IMR-90 (cell line): ENCODE measurements at regions not wholly inside any gene's neighbourhood (a gene's known extent, or its start where the extent isn't known, plus 50 kb on each side); places are given as distances from the start of the nearest gene placed in this dataset.

Experiments used
- ATAC-seq: fragments of 200-7000 bp; cut with Tn5 transposase; 2 replicates; pipeline ENCODE4 v1.9.1; 2020; ENCODE audit warnings: low read depth, mild to moderate bottlenecking, moderate library complexity
- BruUV-seq: library from RNA; stranded (reverse); fragments of 400-500 nt; replicated peaks from 2 replicates; lab custom pipeline; 2021; lab: Mats Ljungman, UMichigan
- CTCF ChIA-PET: fragments of 300-600 bp; formaldehyde crosslinking; extraction: SDS; loops from one replicate; lab custom pipeline; 2021; ENCODE audit warnings: antibody characterized with exemption; lab: Yijun Ruan, JAX
- POLR2A ChIA-PET: fragments of 300-600 bp; sonication (Branson Sonifier 250); formaldehyde crosslinking; loops from one replicate; lab custom pipeline; 2022; ENCODE audit warnings: antibody characterized with exemption; ENCODE audit not compliant: unreplicated experiment; lab: Charles Lee
- DNase-seq: peaks from one replicate; pipeline ENCODE4 v3.0.0; 2013
- H2AFZ ChIP-seq: replicated peaks from 2 replicates; pipeline ENCODE3; 2013; ENCODE audit warnings: low read length, mild to moderate bottlenecking; ENCODE audit not compliant: poor library complexity
- H2AK5ac ChIP-seq: 2 replicates; pipeline ENCODE4 v1.6.1; 2013; ENCODE audit warnings: low read depth, low read length, inconsistent platforms
- H2AK9ac ChIP-seq: replicated peaks from 2 replicates; pipeline ENCODE3; 2013; ENCODE audit warnings: mild to moderate bottlenecking, low read depth, low read length, moderate library complexity; ENCODE audit not compliant: poor library complexity
- H2BK120ac ChIP-seq: 2 replicates; pipeline ENCODE4 v1.6.1; 2013; ENCODE audit warnings: low read depth, low read length, inconsistent platforms
- H2BK15ac ChIP-seq: 3 replicates; pipeline ENCODE4 v1.6.1; 2013; ENCODE audit warnings: low read depth, low read length, inconsistent platforms
- H2BK20ac ChIP-seq: 2 replicates; pipeline ENCODE4 v1.6.1; 2013; ENCODE audit warnings: low read depth, mild to moderate bottlenecking, inconsistent platforms, low read length, moderate library complexity
- H2BK5ac ChIP-seq: 2 replicates; pipeline ENCODE4 v1.6.1; 2013; ENCODE audit warnings: mild to moderate bottlenecking, low read depth, low read length, inconsistent platforms; ENCODE audit not compliant: poor library complexity, severe bottlenecking
- H3K14ac ChIP-seq: replicated peaks from 2 replicates; pipeline ENCODE4 v1.6.1; 2013; ENCODE audit warnings: low read depth, low read length, inconsistent platforms
- H3K18ac ChIP-seq: 2 replicates; pipeline ENCODE4 v1.6.1; 2013; ENCODE audit warnings: low read depth, low read length, control low read depth
- H3K23ac ChIP-seq: 2 replicates; pipeline ENCODE4 v1.6.1; 2013; ENCODE audit warnings: low read depth, low read length, inconsistent platforms
- H3K27ac ChIP-seq: 2 replicates; pipeline ENCODE4 v1.5.1; 2013; ENCODE audit warnings: mild to moderate bottlenecking, control low read depth, low read length; ENCODE audit not compliant: insufficient read depth
- H3K27me3 ChIP-seq: 2 replicates; pipeline ENCODE4 v1.6.1; 2013; ENCODE audit warnings: low read length; ENCODE audit not compliant: control insufficient read depth, insufficient read depth
- H3K36me3 ChIP-seq: 2 replicates; pipeline ENCODE4 v1.6.1; 2013; ENCODE audit warnings: low read length, mixed read lengths; ENCODE audit not compliant: control insufficient read depth, insufficient read depth
- H3K4ac ChIP-seq: 2 replicates; pipeline ENCODE4 v1.6.1; 2013; ENCODE audit warnings: low read depth, low read length, inconsistent platforms
- H3K4me1 ChIP-seq: 2 replicates; pipeline ENCODE4 v1.6.1; 2013; ENCODE audit warnings: low read length, mixed read lengths; ENCODE audit not compliant: control insufficient read depth, insufficient read depth
- H3K4me2 ChIP-seq: 2 replicates; pipeline ENCODE4 v1.6.1; 2013; ENCODE audit warnings: low read depth, mild to moderate bottlenecking, control low read depth, low read length, moderate library complexity
- H3K4me3 ChIP-seq: 2 replicates; pipeline ENCODE4 v1.5.1; 2013; ENCODE audit warnings: low read depth, mild to moderate bottlenecking, control low read depth, low read length, moderate library complexity; ENCODE audit not compliant: insufficient read depth
- H3K56ac ChIP-seq: 2 replicates; pipeline ENCODE4 v1.6.1; 2013; ENCODE audit warnings: low read length, inconsistent platforms; ENCODE audit not compliant: insufficient read depth; ENCODE audit errors: extremely low read depth
- H3K79me1 ChIP-seq, 2 experiments: 2 replicates each; pipeline ENCODE4 v1.6.1; 2013; ENCODE audit warnings: low read length in 2 of 2, inconsistent platforms in 1 of 2, low read depth in 1 of 2
- H3K9ac ChIP-seq: 2 replicates; pipeline ENCODE4 v1.6.1; 2013; ENCODE audit warnings: low read depth, low read length, control low read depth
- H3K9me1 ChIP-seq: 2 replicates; pipeline ENCODE4 v1.6.1; 2013; ENCODE audit warnings: low read length, inconsistent platforms; ENCODE audit not compliant: insufficient read depth
- H3K9me3 ChIP-seq: 2 replicates; pipeline ENCODE4 v1.6.1; 2013; ENCODE audit warnings: low read length; ENCODE audit not compliant: control insufficient read depth, insufficient read depth
- H4K20me1 ChIP-seq: 2 replicates; pipeline ENCODE4 v1.6.1; 2013; ENCODE audit warnings: low read length, inconsistent platforms; ENCODE audit not compliant: insufficient read depth
- H4K5ac ChIP-seq: 2 replicates; pipeline ENCODE4 v1.6.1; 2013; ENCODE audit warnings: mild to moderate bottlenecking, low read depth, low read length, control low read depth
- H4K8ac ChIP-seq, 2 experiments: 2 replicates each; pipeline ENCODE4 v1.6.1; 2013; ENCODE audit warnings: low read depth in 2 of 2, low read length in 2 of 2, control low read depth in 1 of 2, inconsistent platforms in 1 of 2
- H4K91ac ChIP-seq: 2 replicates; pipeline ENCODE4 v1.6.1; 2013; ENCODE audit warnings: low read depth, low read length, inconsistent platforms; ENCODE audit not compliant: insufficient read depth
- BHLHE40 ChIP-seq: fragments of 150-350 bp; IDR thresholded peaks from 2 replicates; pipeline ENCODE4 v1.6.1; 2016; ENCODE audit warnings: mild to moderate bottlenecking, low read depth, low read length
- CEBPB ChIP-seq: IDR thresholded peaks from 2 replicates; pipeline ENCODE4 v1.6.1; 2012; ENCODE audit warnings: low read depth, low read length, improper control_type of control experiment
- CHD1 ChIP-seq: IDR thresholded peaks from 2 replicates; pipeline ENCODE4 v1.6.1; 2012; ENCODE audit warnings: low read depth, low read length, improper control_type of control experiment
- FOS ChIP-seq: fragments of 150-350 bp; IDR thresholded peaks from 2 replicates; pipeline ENCODE4 v1.6.1; 2016; ENCODE audit warnings: low read depth, low read length
- MAZ ChIP-seq: IDR thresholded peaks from 2 replicates; pipeline ENCODE4 v1.6.1; 2012; ENCODE audit warnings: low read depth, mild to moderate bottlenecking, low read length, improper control_type of control experiment, moderate library complexity, borderline replicate concordance
- MXI1 ChIP-seq: IDR thresholded peaks from 2 replicates; pipeline ENCODE4 v1.6.1; 2012; ENCODE audit warnings: low read depth, mild to moderate bottlenecking, low read length, moderate library complexity, borderline replicate concordance
- RAD21 ChIP-seq: IDR thresholded peaks from 2 replicates; pipeline ENCODE4 v1.6.1; 2012; ENCODE audit warnings: low read length, improper control_type of control experiment
- RCOR1 ChIP-seq: IDR thresholded peaks from 2 replicates; pipeline ENCODE4 v1.6.1; 2012; ENCODE audit warnings: mild to moderate bottlenecking, low read length, improper control_type of control experiment; ENCODE audit not compliant: insufficient replicate concordance
- RFX5 ChIP-seq: IDR thresholded peaks from 2 replicates; pipeline ENCODE4 v1.8.0; 2012; ENCODE audit warnings: low read depth, mild to moderate bottlenecking, low read length, moderate library complexity
- SMC3 ChIP-seq: fragments of 150-350 bp; IDR thresholded peaks from 2 replicates; pipeline ENCODE4 v1.6.1; 2016; ENCODE audit warnings: low read depth, mild to moderate bottlenecking, antibody characterized with exemption, low read length, moderate library complexity
- WGBS, 2 experiments: methylation state at CpG; one replicate each; pipeline versions ENCODE4 v1.1.5 to v1.1.7; 2013; ENCODE audit warnings: missing lambda C conversion rate in 2 of 2; ENCODE audit not compliant: insufficient read length in 1 of 2; ENCODE audit errors: extremely low coverage in 2 of 2; 5-methylcytosine and 5-hydroxymethylcytosine counted together
- dilution Hi-C: fragments of 300-500 bp; cut with HindIII; formaldehyde crosslinking; loops from one replicate; pipeline ENCODE4 v1.14.3; 2018; ENCODE audit warnings: low sequenced_read_pairs; ENCODE audit not compliant: unreplicated experiment
- in situ Hi-C: fragments of 300-500 bp; cut with MboI; formaldehyde crosslinking; loops from 3 replicates; pipeline ENCODE4 v1.14.3; 2019; ENCODE audit warnings: low sequenced_read_pairs, inconsistent platforms, mixed read lengths
- intact Hi-C: fragments of 100-400 bp; cut with micrococcal nuclease; formaldehyde crosslinking; loops from 2 replicates; pipeline ENCODE4 v1.10.0; 2022
- TF ChIP-seq, protein P1 (sequence below): conservative IDR thresholded peaks from 2 replicates; pipeline ENCODE4 v1.5.1; 2012; ENCODE audit warnings: mild to moderate bottlenecking, low read depth, low read length, improper control_type of control experiment
- TF ChIP-seq, protein P2 (sequence below): fragments of 150-350 bp; IDR thresholded peaks from 2 replicates; pipeline ENCODE4 v1.6.1; 2016; ENCODE audit warnings: low read depth, mild to moderate bottlenecking, low read length, moderate library complexity, borderline replicate concordance

DNA sequence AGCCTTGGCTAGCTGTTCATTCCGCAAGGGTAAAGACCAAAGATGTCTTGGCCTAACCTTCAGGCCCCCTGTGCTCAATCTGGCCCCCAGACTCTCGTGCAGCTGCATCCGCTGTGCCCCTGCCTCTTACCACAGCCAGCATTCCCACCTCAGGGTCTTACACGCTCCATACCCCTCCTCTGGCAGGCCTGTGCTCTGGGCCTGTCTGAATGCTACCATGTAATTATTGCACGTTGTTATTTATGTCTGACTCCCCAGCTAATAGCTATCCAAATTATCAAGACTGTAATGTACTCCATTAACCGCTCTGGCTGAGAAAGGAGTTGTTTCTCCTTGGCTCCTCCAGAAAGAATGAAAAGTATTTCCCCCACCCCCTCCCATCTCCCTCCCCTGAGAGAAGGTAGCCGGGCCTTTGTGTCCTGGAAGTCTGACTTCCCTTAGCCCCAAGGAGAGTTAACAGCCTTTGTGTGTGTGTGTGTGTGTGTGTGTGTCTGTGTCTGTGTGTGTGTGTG, 54.5 kb upstream of the UBE2E1 start:
- Histone ChIP-seq H3K27me3 (no peaks in the 10 kb centered on the region), H4K91ac (no peak overlapping the region; the same call in 1 of the 2 replicates), H4K5ac (no peak overlapping the region), H2AK9ac (no peak overlapping the region), H2BK15ac (peak overlapping the region; percentile 33; the same call in 2 of the 3 replicates), H3K36me3 (no peaks in the 10 kb centered on the region), H2BK120ac (peak overlapping the region; percentile 18; the same call in 1 of the 2 replicates), H4K20me1 (no peaks in the 10 kb centered on the region), H3K4me3 (no peak overlapping the region), H3K56ac (no peak overlapping the region), H2BK5ac (no peak overlapping the region), H3K14ac (0 out of 2 replicates have a peak overlapping the region, but pooled peaks have one; percentile 10), H2BK20ac (no peak overlapping the region), H3K9me1 (no peaks in the 10 kb centered on the region), H3K4me2 (no peak overlapping the region), H3K9ac (no peak overlapping the region), H3K4me1 (peaks cover 6% of the 10 kb centered on the region), H3K4ac (no peak overlapping the region), H2AK5ac (no peak overlapping the region), H3K27ac (no peak overlapping the region), H4K8ac (no peak overlapping the region), H3K23ac (no peak overlapping the region), H3K79me1 (no peaks in the 10 kb centered on the region), H3K18ac (no peak overlapping the region), H3K9me3 (no peaks in the 10 kb centered on the region), H2AFZ (no peak overlapping the region)
- no TSS peak for BruUV-seq
- in situ Hi-C loops, result no loop called here
- ChIA-PET CTCF (no interaction called here), POLR2A (no interaction called here)
- TF ChIP-seq RAD21, result no peak
- TF ChIP-seq, protein P1, sequence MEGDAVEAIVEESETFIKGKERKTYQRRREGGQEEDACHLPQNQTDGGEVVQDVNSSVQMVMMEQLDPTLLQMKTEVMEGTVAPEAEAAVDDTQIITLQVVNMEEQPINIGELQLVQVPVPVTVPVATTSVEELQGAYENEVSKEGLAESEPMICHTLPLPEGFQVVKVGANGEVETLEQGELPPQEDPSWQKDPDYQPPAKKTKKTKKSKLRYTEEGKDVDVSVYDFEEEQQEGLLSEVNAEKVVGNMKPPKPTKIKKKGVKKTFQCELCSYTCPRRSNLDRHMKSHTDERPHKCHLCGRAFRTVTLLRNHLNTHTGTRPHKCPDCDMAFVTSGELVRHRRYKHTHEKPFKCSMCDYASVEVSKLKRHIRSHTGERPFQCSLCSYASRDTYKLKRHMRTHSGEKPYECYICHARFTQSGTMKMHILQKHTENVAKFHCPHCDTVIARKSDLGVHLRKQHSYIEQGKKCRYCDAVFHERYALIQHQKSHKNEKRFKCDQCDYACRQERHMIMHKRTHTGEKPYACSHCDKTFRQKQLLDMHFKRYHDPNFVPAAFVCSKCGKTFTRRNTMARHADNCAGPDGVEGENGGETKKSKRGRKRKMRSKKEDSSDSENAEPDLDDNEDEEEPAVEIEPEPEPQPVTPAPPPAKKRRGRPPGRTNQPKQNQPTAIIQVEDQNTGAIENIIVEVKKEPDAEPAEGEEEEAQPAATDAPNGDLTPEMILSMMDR, result no peak
- no peak for TF ChIP-seq FOS
- no peak for TF ChIP-seq MXI1
- no peak for TF ChIP-seq RCOR1
- TF ChIP-seq CEBPB, result no peak
- no peak for TF ChIP-seq SMC3
- no peak for TF ChIP-seq BHLHE40
- no peak for TF ChIP-seq MAZ
- TF ChIP-seq RFX5, result no peak
- TF ChIP-seq, protein P2, sequence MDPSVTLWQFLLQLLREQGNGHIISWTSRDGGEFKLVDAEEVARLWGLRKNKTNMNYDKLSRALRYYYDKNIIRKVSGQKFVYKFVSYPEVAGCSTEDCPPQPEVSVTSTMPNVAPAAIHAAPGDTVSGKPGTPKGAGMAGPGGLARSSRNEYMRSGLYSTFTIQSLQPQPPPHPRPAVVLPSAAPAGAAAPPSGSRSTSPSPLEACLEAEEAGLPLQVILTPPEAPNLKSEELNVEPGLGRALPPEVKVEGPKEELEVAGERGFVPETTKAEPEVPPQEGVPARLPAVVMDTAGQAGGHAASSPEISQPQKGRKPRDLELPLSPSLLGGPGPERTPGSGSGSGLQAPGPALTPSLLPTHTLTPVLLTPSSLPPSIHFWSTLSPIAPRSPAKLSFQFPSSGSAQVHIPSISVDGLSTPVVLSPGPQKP, result no peak
- TF ChIP-seq CHD1, result no peak
- 100% methylated on average over 1 of the region's 7 CpGs; no CpG with 5 or more reads in 1 of the 2 experiments for WGBS, 2 experiments
- dilution Hi-C loops, result no loop called here
- ATAC-seq (no peak), DNase-seq (no peak)
- intact Hi-C loops, result no loop called here
